Kidney tubule cell (primary cell): ENCODE measurements at regions not wholly inside any gene's neighbourhood (a gene's known extent, or its start where the extent isn't known, plus 50 kb on each side); places are given as distances from the start of the nearest gene placed in this dataset.

Source experiments
- DNase-seq: peaks from one replicate; pipeline ENCODE4 v3.0.0-alpha.2; 2018; ENCODE audit warnings: low spot score

DNA sequence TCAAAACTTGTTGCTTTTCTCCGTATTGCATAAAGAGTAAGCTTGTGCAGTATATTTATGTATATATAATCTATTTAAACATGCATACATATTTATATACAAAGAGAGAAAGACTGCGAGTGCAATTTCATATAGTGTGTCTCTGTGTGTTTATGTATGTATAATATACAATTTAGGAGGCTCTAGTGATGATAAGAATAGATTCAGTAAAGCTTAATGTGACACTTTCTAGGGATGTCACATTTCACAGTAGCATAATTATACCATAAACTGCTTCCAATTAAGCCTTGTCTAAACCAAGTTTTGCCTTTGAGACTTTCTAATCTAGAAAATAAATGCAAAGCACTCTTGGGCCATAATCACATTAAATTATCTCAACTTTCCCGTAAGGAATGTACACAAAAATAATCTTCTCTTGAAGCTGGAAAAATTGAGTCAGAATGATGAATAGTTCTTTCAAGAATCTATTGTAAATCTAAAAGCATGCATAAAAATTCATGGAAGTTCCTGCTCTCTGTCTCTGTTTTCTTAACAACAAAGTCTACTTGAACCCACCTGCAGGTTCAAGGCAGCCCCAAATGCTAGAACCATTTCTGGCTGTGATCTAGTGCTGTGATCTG lies 114.1 kb upstream of the NPY2R start:
- no peak for DNase-seq

DNA sequence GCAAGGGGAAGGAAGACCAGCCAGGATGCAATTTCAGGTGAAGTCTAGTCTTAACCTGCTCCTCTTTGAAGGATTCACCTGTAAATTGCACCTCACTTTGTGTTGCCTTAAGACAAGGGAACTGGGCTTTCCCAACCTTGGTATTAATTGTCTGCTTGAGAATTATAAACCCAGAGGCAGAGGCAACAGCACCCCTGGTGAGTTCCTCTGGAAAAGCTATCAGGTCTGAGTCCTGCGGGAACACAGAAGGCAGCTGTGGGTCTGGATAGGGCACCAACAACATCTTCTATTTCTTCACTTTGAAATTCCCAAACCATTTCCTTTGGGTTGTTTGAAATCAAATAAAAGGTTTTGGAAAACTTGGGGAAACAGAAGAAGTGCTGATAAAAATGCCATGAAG lies 109.2 kb upstream of the NPY2R start:
- no peak for DNase-seq

DNA sequence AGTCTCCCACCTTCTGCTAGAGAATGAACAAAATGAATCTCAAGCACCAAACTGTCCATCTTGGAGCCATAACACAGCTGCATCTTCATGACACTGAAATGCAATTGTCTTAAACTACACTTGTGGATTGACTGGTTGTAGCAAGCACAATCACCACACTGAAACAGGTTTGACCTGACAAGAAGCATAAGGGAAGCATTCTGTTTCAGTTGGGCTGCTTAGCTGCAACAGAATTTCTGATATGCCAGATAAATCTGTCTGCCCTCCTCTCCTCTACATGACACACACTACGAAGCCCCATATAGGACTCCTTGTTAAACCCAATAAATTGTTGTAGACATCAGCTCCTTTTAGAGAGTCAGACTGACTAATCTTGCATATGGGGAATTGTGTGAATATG lies 101.8 kb upstream of the NPY2R start:
- DNase-seq = no peak

DNA sequence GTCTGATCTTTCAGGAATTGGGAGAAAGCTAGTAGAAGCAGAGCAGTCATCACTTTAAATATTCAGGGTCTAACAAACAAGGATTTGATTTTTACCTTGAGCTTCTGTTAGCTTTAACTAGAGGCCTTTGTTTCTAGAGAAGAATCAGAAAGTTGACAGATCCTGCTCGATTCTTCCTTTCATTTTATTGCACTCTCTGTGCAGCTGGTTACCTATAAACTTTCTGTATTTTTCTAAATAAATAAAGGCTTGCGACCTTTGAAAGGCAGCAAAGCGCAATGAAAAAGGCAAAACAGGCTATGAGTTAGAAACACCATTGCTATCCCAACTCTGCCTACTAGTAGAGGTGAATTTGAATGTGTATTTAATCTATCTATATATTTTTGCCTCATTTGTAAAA lies 101.4 kb upstream of the NPY2R start:
- no peak for DNase-seq

DNA sequence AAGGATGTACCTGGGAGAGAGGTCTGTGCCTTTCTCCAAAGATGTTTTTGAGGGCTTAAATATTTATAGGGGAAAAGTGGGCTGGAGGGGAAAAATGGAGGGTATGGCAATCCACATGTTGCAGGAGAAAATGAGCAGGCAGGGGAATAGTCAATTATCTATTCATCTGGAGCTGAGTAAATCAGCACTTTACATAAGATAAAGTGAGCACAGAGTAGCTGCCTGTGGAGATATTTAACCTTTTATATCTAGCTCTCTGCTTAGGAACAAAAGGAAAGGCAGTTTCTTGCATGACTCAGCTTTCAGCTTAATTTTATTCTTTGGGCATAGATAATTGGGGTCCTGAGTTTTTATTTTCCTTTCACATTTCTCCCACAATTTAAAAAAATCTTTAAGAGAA lies 93.6 kb upstream of the NPY2R start:
- no peak for DNase-seq

DNA sequence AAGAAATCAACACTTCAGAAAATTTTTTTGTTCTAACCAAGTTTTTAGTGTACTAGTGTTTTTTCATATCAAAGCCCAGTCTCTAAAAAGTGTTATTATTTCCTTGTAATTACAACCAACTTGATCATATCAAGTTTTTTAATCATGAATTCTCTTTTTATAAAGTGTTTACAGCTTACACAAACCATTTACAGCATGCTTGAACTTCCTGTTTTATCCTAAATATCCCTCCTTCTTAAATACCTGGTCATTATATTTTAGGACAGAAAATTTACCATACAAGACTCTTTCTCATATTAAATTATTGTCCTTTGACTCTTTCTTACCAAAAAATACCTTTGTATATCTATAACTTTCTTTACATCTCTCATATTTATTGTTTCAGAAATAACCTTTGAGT lies 89.4 kb upstream of the NPY2R start:
- DNase-seq = no peak

DNA sequence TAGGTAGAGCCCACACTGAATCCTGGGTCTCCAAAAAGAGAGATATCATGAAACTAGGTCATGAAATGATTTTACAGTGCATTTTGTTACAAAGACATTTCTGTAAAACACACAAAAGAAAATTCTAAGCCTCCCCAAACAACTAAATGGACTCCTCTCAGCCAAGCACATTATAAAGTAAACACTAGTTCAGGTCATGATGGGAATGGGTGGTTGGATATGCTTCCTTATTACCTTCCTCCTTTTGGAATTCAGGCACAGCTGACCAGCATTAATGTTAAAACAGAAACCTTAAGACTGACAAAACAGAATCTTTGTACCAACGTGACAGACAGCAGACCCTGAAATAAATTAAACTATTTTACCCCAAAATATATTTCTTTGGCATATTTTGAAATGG lies 87.9 kb upstream of the NPY2R start:
- no peak for DNase-seq

DNA sequence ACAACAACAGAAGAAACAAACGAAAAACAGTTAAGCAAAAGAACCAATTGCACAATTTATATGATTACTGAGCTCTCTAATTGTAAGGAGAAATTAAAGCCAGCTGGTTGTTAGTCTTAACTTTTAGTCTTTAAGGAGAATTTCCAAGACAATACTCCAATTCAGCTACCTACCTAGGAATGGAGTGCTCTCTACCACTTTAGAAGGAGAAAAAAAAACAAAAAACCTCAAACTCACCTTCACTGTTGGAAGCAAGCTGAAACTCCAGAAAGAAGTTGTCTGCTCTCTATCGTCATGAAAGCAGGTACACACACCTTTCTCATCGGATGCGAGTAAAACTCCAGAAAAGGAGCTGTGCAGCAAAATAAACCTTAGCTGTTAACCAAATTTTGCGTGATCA lies 86.1 kb upstream of the NPY2R start:
- DNase-seq = no peak

DNA sequence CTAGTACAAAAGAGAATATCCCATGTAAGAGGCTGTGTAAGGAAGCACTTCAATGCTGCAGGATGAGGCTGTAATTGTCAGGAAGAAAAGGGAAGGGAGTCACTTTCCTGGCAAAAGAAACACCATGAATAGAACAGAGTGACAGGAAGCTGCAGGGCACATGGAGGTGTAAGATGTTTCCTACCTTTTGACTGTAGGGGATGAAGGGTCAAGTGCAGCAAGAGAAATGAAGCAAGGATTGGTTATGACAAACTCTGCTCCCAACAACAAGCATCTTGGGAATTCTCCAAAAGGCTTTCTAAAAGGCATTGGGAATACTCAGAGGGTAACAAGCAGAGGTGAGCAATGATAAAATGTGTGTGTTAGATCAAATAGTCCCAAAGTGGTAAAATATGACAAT lies 74.3 kb upstream of the NPY2R start:
- DNase-seq = no peak

DNA sequence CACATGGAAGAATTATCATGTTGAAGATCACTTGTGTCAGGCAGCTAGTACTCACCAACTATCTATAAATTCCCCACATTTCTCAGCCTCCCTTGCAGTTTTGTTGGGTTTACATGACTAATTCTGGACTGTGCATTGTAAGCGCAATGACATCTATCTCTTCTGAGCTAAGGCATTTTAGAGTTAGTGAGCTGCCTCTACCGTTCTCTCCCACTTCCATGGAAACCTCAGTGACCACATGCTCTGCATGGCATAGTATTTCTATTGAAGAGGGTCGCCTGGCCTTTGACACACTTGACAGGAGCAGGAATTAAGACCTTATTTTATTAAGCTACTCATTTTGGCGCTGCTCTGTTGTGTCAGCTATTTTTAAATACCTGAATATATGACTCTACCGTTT lies 67.5 kb upstream of the NPY2R start:
- no peak for DNase-seq

DNA sequence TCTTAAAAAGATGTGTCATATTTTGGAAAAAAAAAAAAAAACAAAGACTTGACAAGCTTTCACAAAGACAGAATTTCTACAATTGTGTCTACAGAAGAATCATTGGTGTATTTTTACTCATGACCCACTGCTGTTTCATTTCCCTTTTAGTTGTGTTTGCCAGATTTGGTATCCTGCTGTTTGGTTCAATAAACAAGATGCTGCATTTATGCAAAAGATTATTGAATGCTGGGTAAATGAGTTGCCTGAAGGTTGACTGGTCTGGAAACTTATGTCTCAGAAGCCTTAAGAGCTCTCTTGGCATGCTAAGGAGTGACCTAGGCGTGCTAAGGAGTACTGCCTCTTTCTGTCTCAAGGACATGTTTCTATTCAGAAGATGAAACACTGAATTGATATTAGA lies 64.9 kb upstream of the NPY2R start:
- DNase-seq = no peak
